Bronchial epithelial cell (primary cell): ENCODE measurements at regions not wholly inside any gene's neighbourhood (a gene's known extent, or its start where the extent isn't known, plus 50 kb on each side); places are given as distances from the start of the nearest gene placed in this dataset.

Experiments
- DNase-seq: peaks from one replicate; pipeline ENCODE4 v3.0.0-alpha.2; 2010; ENCODE audit warnings: low read depth
- FAIRE-seq: peaks from 2 replicates; lab custom pipeline; 2011; peaks lifted over from hg19 to GRCh38; lab: Jason Lieb, UNC
- H3K27me3 ChIP-seq: 2 replicates; pipeline ENCODE4 v1.5.1; 2011; ENCODE audit warnings: low read length; ENCODE audit not compliant: control insufficient read depth, insufficient read depth
- H3K36me3 ChIP-seq: 2 replicates; pipeline ENCODE4 v1.5.1; 2011; ENCODE audit warnings: low read length; ENCODE audit not compliant: control insufficient read depth, insufficient read depth
- H3K4me3 ChIP-seq: 2 replicates; pipeline ENCODE4 v1.5.1; 2011; ENCODE audit warnings: mild to moderate bottlenecking, low read depth, low read length, control low read depth
- TF ChIP-seq, protein P1 (sequence below): IDR thresholded peaks from 2 replicates; pipeline ENCODE4 v1.5.1; 2011; ENCODE audit warnings: mild to moderate bottlenecking, moderate library complexity, low read length, control low read depth, inconsistent platforms; ENCODE audit not compliant: insufficient read depth, severe bottlenecking

DNA sequence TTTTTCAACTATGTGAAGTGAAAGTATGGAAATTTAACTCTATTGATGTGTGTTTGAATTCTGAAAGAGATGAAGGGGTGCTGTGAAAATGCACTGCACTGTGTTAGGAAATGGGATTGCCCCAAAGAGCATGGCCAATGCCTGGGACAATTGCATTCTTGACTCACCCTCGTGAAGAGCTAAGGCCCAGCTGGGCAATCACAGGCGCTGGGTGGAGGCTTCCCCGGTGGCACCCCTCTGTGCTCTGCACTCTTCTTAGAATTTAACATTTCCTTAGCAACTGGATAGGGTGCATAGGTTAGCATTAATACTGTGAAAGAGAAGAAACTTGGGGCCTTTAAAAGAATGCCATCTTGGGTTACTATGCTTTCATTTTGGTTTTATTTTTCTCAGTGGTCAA is 179.9 kb upstream of the GOLIM4 start:
- TF ChIP-seq, protein P1, sequence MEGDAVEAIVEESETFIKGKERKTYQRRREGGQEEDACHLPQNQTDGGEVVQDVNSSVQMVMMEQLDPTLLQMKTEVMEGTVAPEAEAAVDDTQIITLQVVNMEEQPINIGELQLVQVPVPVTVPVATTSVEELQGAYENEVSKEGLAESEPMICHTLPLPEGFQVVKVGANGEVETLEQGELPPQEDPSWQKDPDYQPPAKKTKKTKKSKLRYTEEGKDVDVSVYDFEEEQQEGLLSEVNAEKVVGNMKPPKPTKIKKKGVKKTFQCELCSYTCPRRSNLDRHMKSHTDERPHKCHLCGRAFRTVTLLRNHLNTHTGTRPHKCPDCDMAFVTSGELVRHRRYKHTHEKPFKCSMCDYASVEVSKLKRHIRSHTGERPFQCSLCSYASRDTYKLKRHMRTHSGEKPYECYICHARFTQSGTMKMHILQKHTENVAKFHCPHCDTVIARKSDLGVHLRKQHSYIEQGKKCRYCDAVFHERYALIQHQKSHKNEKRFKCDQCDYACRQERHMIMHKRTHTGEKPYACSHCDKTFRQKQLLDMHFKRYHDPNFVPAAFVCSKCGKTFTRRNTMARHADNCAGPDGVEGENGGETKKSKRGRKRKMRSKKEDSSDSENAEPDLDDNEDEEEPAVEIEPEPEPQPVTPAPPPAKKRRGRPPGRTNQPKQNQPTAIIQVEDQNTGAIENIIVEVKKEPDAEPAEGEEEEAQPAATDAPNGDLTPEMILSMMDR = no peak
- no peak for DNase-seq
- H3K4me3 ChIP-seq = no peak overlapping the region
- no peak for FAIRE-seq
- no peaks in the 10 kb centered on the region for H3K27me3 ChIP-seq
- no peaks in the 10 kb centered on the region for H3K36me3 ChIP-seq

DNA sequence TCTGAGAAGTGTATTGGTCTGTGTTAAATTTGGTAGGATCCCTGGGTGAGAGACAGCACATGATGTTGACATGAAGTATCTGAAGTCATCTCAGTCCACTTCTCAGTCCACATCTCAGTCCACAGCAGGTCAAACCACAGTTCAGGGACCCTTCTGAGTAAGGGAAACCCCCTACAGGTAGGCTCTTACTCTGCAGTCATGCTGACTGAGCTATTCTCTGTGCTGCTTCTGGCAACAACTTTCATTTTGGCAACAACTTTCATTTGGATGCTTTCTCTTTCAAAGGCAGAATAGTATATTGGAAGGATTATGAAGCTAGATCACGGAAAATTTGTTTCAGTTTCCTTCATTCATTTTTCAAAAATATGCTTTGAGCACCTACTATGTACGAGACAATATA is 178.2 kb upstream of the GOLIM4 start:
- Histone ChIP-seq H3K4me3 (no peak overlapping the region), H3K27me3 (no peaks in the 10 kb centered on the region), H3K36me3 (no peaks in the 10 kb centered on the region)
- no peak for FAIRE-seq
- no peak for DNase-seq
- TF ChIP-seq, protein P1 = no peak

DNA sequence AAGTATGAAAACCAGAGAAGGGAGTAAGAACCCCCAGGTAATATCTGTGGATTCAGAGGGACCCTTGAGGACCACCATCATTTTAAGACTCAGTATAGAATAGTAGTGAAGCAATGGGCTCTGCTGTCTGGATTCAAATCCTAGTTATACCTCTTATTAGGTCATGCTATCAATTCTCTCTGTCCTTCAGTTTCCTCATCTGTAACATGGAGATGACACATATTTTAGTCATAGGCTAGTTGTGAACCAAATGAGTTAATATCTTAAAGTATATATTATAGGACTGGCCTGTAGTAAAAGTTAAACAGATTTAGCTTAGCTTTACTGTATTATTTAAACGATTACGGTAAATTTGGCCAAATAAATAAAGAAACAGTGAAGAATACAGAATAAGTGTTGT is 177.3 kb upstream of the GOLIM4 start:
- Histone ChIP-seq H3K4me3 (no peak overlapping the region), H3K36me3 (no peaks in the 10 kb centered on the region), H3K27me3 (no peaks in the 10 kb centered on the region)
- no peak for FAIRE-seq
- peak; percentile 37 for DNase-seq
- TF ChIP-seq, protein P1 = no peak

DNA sequence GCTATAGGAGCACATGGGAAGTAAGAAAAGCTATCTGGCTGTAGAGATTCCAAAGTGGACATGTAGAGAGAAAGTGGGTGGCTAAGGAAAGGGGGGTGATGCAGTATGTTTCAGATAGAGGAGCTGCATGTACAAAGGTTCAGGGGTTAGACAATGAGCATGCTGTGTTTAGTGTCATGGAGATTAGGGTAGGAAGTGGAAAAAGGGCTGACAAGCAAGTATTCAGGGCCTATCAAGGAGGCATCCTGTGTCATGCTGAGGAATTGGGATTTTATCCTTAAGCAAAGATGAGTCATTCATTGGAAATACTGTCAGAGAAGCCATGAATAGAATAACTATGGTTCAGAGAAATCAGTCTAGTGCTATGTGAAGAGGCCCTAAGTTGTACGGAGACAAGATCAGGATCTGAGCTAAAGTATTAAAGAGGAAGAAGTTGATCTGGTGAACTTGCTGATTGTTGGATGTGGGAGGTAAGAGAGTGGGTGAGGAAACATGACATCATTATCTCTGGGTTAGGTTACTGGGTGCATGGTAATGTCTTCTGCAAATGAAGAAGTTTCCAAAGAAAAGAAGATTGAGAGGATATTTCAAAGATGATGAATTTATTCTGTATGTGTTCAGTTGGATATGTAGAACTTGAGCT is 176.7 kb upstream of the GOLIM4 start:
- Histone ChIP-seq H3K36me3 (no peaks in the 10 kb centered on the region), H3K27me3 (no peaks in the 10 kb centered on the region), H3K4me3 (no peak overlapping the region)
- no peak for FAIRE-seq
- DNase-seq = peak; percentile 37
- TF ChIP-seq, protein P1 = no peak

DNA sequence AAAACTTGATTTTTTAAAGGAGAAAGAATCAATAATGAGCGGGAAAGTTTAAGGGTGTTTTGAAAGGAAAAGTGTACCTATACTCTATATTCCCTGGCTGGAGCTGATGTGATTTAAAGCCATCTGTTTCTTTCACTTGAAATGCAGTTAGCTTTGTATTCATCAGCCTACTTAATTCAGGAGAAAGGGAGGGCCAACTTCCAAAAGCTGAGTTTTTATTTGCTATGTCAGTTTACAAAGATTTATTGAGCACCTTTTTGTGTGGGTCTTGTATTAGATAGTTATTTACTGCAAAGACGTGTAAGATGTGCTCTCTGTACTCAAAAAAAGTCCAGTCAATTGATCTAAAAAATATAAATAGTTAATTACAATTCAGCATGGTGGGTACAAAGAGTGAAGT is 176.2 kb upstream of the GOLIM4 start:
- TF ChIP-seq, protein P1 = no peak
- DNase-seq (no peak), FAIRE-seq (no peak)
- Histone ChIP-seq H3K36me3 (no peaks in the 10 kb centered on the region), H3K27me3 (no peaks in the 10 kb centered on the region), H3K4me3 (no peak overlapping the region)

DNA sequence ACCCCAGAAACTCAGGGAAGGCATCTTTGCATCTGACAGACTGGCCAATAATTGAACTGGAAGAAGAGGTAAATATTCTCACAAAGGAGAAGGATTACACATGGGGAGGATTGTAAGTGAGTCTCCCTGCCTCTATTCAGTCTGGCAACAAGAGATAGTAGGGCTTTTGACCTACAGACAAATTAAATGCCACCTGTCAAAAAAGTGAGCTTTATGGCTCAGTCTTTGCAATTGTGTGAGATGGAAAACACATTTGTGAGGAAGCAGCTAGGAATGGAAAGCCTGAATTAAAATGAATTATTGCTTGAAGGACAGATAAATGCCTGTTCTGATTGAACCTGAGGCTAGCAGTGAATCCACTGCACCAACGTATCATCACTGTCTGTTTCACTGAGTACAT is 173.3 kb upstream of the GOLIM4 start:
- no peaks in the 10 kb centered on the region for H3K27me3 ChIP-seq
- no peak for DNase-seq
- TF ChIP-seq, protein P1 = no peak
- no peak overlapping the region for H3K4me3 ChIP-seq
- no peaks in the 10 kb centered on the region for H3K36me3 ChIP-seq
- FAIRE-seq = no peak
